ENCODE measurements at regions not wholly inside any gene's neighbourhood (a gene's known extent, or its start where the extent isn't known, plus 50 kb on each side); places are given as distances from the start of the nearest gene placed in this dataset.
"Not testable (repeated sequence)": the region's sequence is repeated elsewhere in the genome, so short reads cannot be mapped to it uniquely, and the experiment has no call there.

DNA sequence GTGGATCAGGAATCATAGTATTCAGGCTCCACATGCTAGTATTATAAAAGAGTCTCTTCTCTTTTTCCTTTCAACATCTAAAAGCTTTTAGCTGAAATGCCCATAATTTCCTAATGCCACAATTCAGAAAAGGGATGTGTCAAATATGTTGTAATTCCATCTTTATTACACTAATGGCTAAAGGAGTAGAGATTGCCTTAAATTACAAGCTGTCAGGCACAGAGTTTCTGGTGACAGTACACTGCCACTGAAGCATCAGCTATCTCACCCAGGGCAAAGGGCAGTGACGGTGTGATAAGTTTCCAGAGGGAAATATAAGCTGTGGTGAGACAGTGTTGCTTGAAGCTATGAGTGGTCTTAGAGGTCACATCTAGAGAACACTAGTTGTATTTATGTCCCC is 581.1 kb downstream of the KCNT2 start:
- ChIA-PET POLR2A (no interaction called here), RAD21 (ENCODE audit: unreplicated experiment) (no interaction called here), SMC1A (ENCODE audit: uncharacterized antibody, unreplicated experiment) (interaction anchor here (0.7 kb wide), 1 partner anchor 33 kb away, joined by 4 read pairs; no protein-coding TSS in a partner anchor), CTCF (no interaction called here)
- no peak for FAIRE-seq
- H3K36me3 ChIP-seq (ENCODE audit: control insufficient read depth in 2 of 2, insufficient read depth in 2 of 2, low read length in 1 of 2), result no peaks in the 10 kb centered on the region
- no peak overlapping the region for H3K4me3 ChIP-seq
- no TSS peak for BruUV-seq (replicated peaks)
- WGBS (ENCODE audit: insufficient coverage, insufficient replicate concordance, low lambda C conversion rate, missing lambda C conversion rate), result 0% methylated on average over 1 of the region's 1 CpG
- no peaks in the 10 kb centered on the region for H3K9me3 ChIP-seq (replicated peaks; ENCODE audit: control insufficient read depth, insufficient read depth, low read length)
- H2AFZ ChIP-seq (ENCODE audit: control insufficient read depth, low read depth, low read length), result no peak overlapping the region
- H3K79me2 ChIP-seq (ENCODE audit: control insufficient read depth, insufficient read depth, low read length), result no peaks in the 10 kb centered on the region
- no peak overlapping the region for H3K9ac ChIP-seq (ENCODE audit: control insufficient read depth, insufficient read depth, low read length)
- in situ Hi-C loops (cut with MboI), result no loop called here
- no peak for TF ChIP-seq FOXM1 (IDR thresholded peaks at IDR 0.05; ENCODE audit: low read depth, low read length)
- no peaks in the 10 kb centered on the region for H4K20me1 ChIP-seq (ENCODE audit: control insufficient read depth, insufficient read depth)
- no peak overlapping the region for H3K4me2 ChIP-seq (ENCODE audit: control insufficient read depth, insufficient read depth)
- no peaks in the 10 kb centered on the region for H3K27me3 ChIP-seq (replicated peaks in 1 of 2; ENCODE audit: control insufficient read depth in 2 of 2, insufficient read depth in 2 of 2, low read length in 1 of 2)
- no peak for DNase-seq (ENCODE audit: low read depth, low spot score)
- intact Hi-C loops (cut with micrococcal nuclease; ENCODE audit: unreplicated experiment), result no loop called here
- H3K4me1 ChIP-seq (ENCODE audit: control insufficient read depth, insufficient read depth, low read length), result no peaks in the 10 kb centered on the region
- no peak overlapping the region for H3K27ac ChIP-seq (ENCODE audit: control insufficient read depth, insufficient read depth)
- ATAC-seq, result no peak

DNA sequence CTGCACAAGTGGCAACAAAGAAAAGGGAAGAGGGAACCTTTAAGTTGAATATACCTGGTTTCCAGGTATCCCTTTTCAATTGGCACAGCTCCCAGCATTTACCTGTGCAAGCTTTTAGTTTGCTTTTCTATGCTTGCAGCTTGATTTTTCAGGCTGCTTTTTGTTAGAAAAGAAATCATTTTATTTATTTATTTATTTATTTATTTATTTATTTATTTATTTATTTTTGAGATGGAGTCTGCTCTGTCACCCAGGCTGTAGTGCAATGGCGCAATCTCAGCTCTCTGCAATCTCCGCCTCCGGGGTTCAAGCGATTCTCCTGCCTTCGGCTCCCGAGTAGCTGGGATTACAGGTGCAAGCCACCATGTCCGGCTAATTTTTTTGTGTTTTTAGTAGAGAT is 587.1 kb downstream of the KCNT2 start:
- BruUV-seq (replicated peaks); H3K27me3 ChIP-seq (replicated peaks in 1 of 2; ENCODE audit: control insufficient read depth in 2 of 2, insufficient read depth in 2 of 2, low read length in 1 of 2); H3K9me3 ChIP-seq (replicated peaks; ENCODE audit: control insufficient read depth, insufficient read depth, low read length); H3K4me3 ChIP-seq; H3K79me2 ChIP-seq (ENCODE audit: control insufficient read depth, insufficient read depth, low read length); FAIRE-seq; H3K36me3 ChIP-seq (ENCODE audit: control insufficient read depth in 2 of 2, insufficient read depth in 2 of 2, low read length in 1 of 2); H3K27ac ChIP-seq (ENCODE audit: control insufficient read depth, insufficient read depth); in situ Hi-C loops (cut with MboI); RAD21 ChIA-PET (ENCODE audit: unreplicated experiment); ATAC-seq; H3K9ac ChIP-seq (ENCODE audit: control insufficient read depth, insufficient read depth, low read length); H2AFZ ChIP-seq (ENCODE audit: control insufficient read depth, low read depth, low read length); DNase-seq (ENCODE audit: low read depth, low spot score); H4K20me1 ChIP-seq (ENCODE audit: control insufficient read depth, insufficient read depth); SMC1A ChIA-PET (ENCODE audit: uncharacterized antibody, unreplicated experiment); intact Hi-C loops (cut with micrococcal nuclease; ENCODE audit: unreplicated experiment); POLR2A ChIA-PET; H3K4me1 ChIP-seq (ENCODE audit: control insufficient read depth, insufficient read depth, low read length); H3K4me2 ChIP-seq (ENCODE audit: control insufficient read depth, insufficient read depth): not testable (repeated sequence)
- WGBS (ENCODE audit: insufficient coverage, insufficient replicate concordance, low lambda C conversion rate, missing lambda C conversion rate), result 47% methylated on average over 7 of the region's 7 CpGs
- CTCF ChIA-PET, result interaction anchor here (0.8 to 1.0 kb wide), 3 partner anchors 9 to 19 kb away, joined by 3 read pairs; no protein-coding TSS in a partner anchor

DNA sequence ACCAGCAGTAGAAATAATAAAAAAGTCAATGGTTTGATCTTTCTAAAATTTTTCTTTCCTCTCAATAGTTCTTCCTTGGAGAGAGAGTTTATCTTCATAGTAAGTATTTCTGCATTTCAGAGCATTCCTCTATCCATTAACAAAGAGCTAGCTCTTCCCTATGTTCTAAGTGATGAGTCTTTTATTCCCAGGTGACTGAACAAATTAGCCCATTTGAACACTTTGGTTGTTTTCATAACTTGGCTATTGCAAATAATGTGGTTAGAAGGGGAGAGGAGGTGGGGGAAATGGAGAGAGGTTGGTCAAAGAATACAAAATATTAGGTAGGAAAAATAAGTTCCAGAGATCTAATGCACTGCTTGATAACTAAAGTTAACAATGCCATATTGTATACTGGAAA is 598.9 kb downstream of the KCNT2 start:
- BruUV-seq (replicated peaks), result no TSS peak
- no peak overlapping the region for H3K27ac ChIP-seq (ENCODE audit: control insufficient read depth, insufficient read depth)
- no peaks in the 10 kb centered on the region for H3K79me2 ChIP-seq (ENCODE audit: control insufficient read depth, insufficient read depth, low read length)
- ChIA-PET RAD21 (ENCODE audit: unreplicated experiment) (no interaction called here), CTCF (no interaction called here), SMC1A (ENCODE audit: uncharacterized antibody, unreplicated experiment) (no interaction called here), POLR2A (no interaction called here)
- DNase-seq (ENCODE audit: low read depth, low spot score) (no peak), FAIRE-seq (no peak), ATAC-seq (no peak)
- H3K4me1 ChIP-seq (ENCODE audit: control insufficient read depth, insufficient read depth, low read length), result no peaks in the 10 kb centered on the region
- in situ Hi-C loops (cut with MboI) (no loop called here), intact Hi-C loops (cut with micrococcal nuclease; ENCODE audit: unreplicated experiment) (no loop called here)
- no peak overlapping the region for H3K4me3 ChIP-seq
- H3K27me3 ChIP-seq (replicated peaks in 1 of 2; ENCODE audit: control insufficient read depth in 2 of 2, insufficient read depth in 2 of 2, low read length in 1 of 2), result no peaks in the 10 kb centered on the region
- H2AFZ ChIP-seq (ENCODE audit: control insufficient read depth, low read depth, low read length), result no peak overlapping the region
- H3K4me2 ChIP-seq (ENCODE audit: control insufficient read depth, insufficient read depth), result no peak overlapping the region
- no peak overlapping the region for H3K9ac ChIP-seq (ENCODE audit: control insufficient read depth, insufficient read depth, low read length)
- H3K36me3 ChIP-seq (ENCODE audit: control insufficient read depth in 2 of 2, insufficient read depth in 2 of 2, low read length in 1 of 2), result no peaks in the 10 kb centered on the region
- H3K9me3 ChIP-seq (replicated peaks; ENCODE audit: control insufficient read depth, insufficient read depth, low read length), result no peaks in the 10 kb centered on the region
- H4K20me1 ChIP-seq (ENCODE audit: control insufficient read depth, insufficient read depth), result no peaks in the 10 kb centered on the region
- TF ChIP-seq, protein P1, sequence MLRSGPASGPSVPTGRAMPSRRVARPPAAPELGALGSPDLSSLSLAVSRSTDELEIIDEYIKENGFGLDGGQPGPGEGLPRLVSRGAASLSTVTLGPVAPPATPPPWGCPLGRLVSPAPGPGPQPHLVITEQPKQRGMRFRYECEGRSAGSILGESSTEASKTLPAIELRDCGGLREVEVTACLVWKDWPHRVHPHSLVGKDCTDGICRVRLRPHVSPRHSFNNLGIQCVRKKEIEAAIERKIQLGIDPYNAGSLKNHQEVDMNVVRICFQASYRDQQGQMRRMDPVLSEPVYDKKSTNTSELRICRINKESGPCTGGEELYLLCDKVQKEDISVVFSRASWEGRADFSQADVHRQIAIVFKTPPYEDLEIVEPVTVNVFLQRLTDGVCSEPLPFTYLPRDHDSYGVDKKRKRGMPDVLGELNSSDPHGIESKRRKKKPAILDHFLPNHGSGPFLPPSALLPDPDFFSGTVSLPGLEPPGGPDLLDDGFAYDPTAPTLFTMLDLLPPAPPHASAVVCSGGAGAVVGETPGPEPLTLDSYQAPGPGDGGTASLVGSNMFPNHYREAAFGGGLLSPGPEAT (IDR thresholded peaks at IDR 0.05; ENCODE audit: low read depth), result no peak
- no peak for TF ChIP-seq HDAC6 (IDR thresholded peaks at IDR 0.05; ENCODE audit: unreplicated experiment)
- no peak for TF ChIP-seq SREBF2 (IDR thresholded peaks at IDR 0.05; ENCODE audit: low read length)
- TF ChIP-seq, protein P2, sequence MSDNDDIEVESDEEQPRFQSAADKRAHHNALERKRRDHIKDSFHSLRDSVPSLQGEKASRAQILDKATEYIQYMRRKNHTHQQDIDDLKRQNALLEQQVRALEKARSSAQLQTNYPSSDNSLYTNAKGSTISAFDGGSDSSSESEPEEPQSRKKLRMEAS (IDR thresholded peaks at IDR 0.05; ENCODE audit: low read depth, low read length), result no peak
- TF ChIP-seq RBBP5 (conservative IDR thresholded peaks at IDR 0.05), result no peak
